ENCODE measurements at regions not wholly inside any gene's neighbourhood (a gene's known extent, or its start where the extent isn't known, plus 50 kb on each side); places are given as distances from the start of the nearest gene placed in this dataset.

DNA sequence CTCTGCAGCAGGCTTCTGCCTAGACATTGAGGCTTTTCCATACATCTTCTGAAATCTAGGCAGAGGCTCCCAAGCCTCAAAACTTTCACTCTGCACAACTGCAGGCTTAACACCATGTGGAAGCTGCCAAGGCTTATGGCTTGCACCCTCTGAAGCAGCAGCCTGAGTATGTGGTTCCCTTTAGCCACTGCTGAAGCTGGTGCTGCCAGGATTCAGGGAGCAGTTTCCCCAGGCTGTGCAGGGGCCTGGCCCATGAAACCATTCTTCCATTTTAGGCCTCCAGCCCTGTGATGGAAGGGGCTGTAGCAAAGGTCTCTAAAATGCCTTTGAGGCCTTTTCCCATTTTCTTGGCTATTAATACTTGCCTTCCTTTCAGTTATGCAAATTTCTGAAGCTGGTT lies 680.3 kb upstream of the FTMT start:
- TF ChIP-seq GATA2 (IDR thresholded peaks at IDR 0.05; ENCODE audit: low read depth, low read length) (no peak), GATA3 (IDR thresholded peaks at IDR 0.05; ENCODE audit: low read depth, low read length) (no peak)

Data from SH-SY5Y (cell line).